ENCODE measurements at regions not wholly inside any gene's neighbourhood (a gene's known extent, or its start where the extent isn't known, plus 50 kb on each side); places are given as distances from the start of the nearest gene placed in this dataset.
"Not testable (repeated sequence)": the region's sequence is repeated elsewhere in the genome, so short reads cannot be mapped to it uniquely, and the experiment has no call there.

GRCh38 chr18:78493490-78493889 is 486.1 kb upstream of the SALL3 start:
- TF ChIP-seq POLR2A, POLR2AphosphoS5 (IDR thresholded peaks at IDR 0.05; ENCODE audit: low read depth, low read length): not testable (repeated sequence)

All from GM12892 (cell line).